Neural cell (in vitro differentiated cells): ENCODE measurements at regions not wholly inside any gene's neighbourhood (a gene's known extent, or its start where the extent isn't known, plus 50 kb on each side); places are given as distances from the start of the nearest gene placed in this dataset.

ENCODE experiments used
- EP300 ChIP-seq: fragments of 450-650 bp; conservative IDR thresholded peaks from 2 replicates; pipeline ENCODE4 v1.6.1; 2014; ENCODE audit warnings: antibody characterized with exemption, mild to moderate bottlenecking, moderate library complexity; ENCODE audit not compliant: poor library complexity, severe bottlenecking
- EZH2 ChIP-seq: fragments of 200-600, 300-800 bp; shearing (Covaris generic), sonication (generic); IDR thresholded peaks from 2 replicates; pipeline ENCODE4 v1.6.1; 2014; ENCODE audit warnings: antibody characterized with exemption, low read length, borderline replicate concordance, mild to moderate bottlenecking; ENCODE audit not compliant: insufficient read depth, poor library complexity, severe bottlenecking
- POLR2AphosphoS5 ChIP-seq: IDR thresholded peaks from 2 replicates; pipeline ENCODE4 v1.6.1; 2012
- RAD21 ChIP-seq: fragments of 450-650 bp; conservative IDR thresholded peaks from 2 replicates; pipeline ENCODE4 v1.6.1; 2014; ENCODE audit warnings: antibody characterized with exemption, mild to moderate bottlenecking, moderate library complexity
- TAF1 ChIP-seq: IDR thresholded peaks from 2 replicates; pipeline ENCODE4 v1.6.1; 2012; ENCODE audit warnings: low read depth
- TF ChIP-seq, protein P1 (sequence below): fragments of 450-650 bp; IDR thresholded peaks from 2 replicates; pipeline ENCODE4 v1.5.1; 2014; ENCODE audit warnings: antibody characterized with exemption, mild to moderate bottlenecking, moderate library complexity; ENCODE audit not compliant: poor library complexity, severe bottlenecking
- TF ChIP-seq, protein P2 (sequence below): IDR thresholded peaks from 2 replicates; pipeline ENCODE4 v1.6.1; 2012; ENCODE audit warnings: borderline replicate concordance

DNA sequence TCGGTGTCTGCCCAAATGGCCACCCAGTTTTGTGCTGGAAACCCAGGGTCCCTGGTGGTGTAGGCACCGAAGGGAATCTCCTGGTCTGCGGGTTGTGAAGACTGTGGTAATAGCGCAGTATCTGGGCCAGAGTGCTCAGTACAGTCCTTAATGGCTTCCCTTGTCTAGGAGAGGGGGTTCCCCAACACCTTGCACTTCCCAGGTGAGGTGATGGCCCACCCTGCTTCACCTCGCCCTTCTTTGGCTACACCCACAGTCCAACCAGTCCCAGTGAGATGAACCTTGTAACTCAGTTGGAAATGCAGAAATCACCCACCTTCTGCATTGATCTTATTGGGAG, 402.4 kb downstream of the SRGAP2C start:
- TF ChIP-seq, protein P1, sequence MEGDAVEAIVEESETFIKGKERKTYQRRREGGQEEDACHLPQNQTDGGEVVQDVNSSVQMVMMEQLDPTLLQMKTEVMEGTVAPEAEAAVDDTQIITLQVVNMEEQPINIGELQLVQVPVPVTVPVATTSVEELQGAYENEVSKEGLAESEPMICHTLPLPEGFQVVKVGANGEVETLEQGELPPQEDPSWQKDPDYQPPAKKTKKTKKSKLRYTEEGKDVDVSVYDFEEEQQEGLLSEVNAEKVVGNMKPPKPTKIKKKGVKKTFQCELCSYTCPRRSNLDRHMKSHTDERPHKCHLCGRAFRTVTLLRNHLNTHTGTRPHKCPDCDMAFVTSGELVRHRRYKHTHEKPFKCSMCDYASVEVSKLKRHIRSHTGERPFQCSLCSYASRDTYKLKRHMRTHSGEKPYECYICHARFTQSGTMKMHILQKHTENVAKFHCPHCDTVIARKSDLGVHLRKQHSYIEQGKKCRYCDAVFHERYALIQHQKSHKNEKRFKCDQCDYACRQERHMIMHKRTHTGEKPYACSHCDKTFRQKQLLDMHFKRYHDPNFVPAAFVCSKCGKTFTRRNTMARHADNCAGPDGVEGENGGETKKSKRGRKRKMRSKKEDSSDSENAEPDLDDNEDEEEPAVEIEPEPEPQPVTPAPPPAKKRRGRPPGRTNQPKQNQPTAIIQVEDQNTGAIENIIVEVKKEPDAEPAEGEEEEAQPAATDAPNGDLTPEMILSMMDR, result no peak
- TF ChIP-seq, protein P2, sequence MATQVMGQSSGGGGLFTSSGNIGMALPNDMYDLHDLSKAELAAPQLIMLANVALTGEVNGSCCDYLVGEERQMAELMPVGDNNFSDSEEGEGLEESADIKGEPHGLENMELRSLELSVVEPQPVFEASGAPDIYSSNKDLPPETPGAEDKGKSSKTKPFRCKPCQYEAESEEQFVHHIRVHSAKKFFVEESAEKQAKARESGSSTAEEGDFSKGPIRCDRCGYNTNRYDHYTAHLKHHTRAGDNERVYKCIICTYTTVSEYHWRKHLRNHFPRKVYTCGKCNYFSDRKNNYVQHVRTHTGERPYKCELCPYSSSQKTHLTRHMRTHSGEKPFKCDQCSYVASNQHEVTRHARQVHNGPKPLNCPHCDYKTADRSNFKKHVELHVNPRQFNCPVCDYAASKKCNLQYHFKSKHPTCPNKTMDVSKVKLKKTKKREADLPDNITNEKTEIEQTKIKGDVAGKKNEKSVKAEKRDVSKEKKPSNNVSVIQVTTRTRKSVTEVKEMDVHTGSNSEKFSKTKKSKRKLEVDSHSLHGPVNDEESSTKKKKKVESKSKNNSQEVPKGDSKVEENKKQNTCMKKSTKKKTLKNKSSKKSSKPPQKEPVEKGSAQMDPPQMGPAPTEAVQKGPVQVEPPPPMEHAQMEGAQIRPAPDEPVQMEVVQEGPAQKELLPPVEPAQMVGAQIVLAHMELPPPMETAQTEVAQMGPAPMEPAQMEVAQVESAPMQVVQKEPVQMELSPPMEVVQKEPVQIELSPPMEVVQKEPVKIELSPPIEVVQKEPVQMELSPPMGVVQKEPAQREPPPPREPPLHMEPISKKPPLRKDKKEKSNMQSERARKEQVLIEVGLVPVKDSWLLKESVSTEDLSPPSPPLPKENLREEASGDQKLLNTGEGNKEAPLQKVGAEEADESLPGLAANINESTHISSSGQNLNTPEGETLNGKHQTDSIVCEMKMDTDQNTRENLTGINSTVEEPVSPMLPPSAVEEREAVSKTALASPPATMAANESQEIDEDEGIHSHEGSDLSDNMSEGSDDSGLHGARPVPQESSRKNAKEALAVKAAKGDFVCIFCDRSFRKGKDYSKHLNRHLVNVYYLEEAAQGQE, result no peak
- TF ChIP-seq RAD21, result no peak
- TF ChIP-seq TAF1, result no peak
- TF ChIP-seq EZH2, result no peak
- no peak for TF ChIP-seq EP300
- TF ChIP-seq POLR2AphosphoS5, result no peak
